ENCODE measurements at regions not wholly inside any gene's neighbourhood (a gene's known extent, or its start where the extent isn't known, plus 50 kb on each side); places are given as distances from the start of the nearest gene placed in this dataset.

- DNase-seq (no peak), ATAC-seq (no peak)
- Histone ChIP-seq H3K27me3 (ENCODE audit: insufficient read depth in 3 of 3, low read length in 2 of 3) (no peaks in the 10 kb centered on the region), H3K36me3 (ENCODE audit: insufficient read depth in 1 of 2, low read depth in 1 of 2) (no peaks in the 10 kb centered on the region), H3K9me3 (peaks cover 18% of the 10 kb centered on the region), H3K4me1 (no peaks in the 10 kb centered on the region), H3K4me3 (no peak overlapping the region), H3K27ac (no peak overlapping the region)
- intact Hi-C loops (cut with DNase I): no loop called here
- 91 to 94% (median 93%) methylated on average over 2 of the region's 2 CpGs for WGBS, 3 donors
- no peak for TF ChIP-seq CTCF (IDR thresholded peaks at IDR 0.05)
Measured at GRCh38 chr2:107475859-107476258, 350.8 kb upstream of the RGPD4 start.

GRCh38 chr2:107502539-107502938, 324.2 kb upstream of the RGPD4 start:
- no peaks in the 10 kb centered on the region for H3K36me3 ChIP-seq (ENCODE audit: insufficient read depth in 1 of 2, low read depth in 1 of 2)
- no peak for ATAC-seq
- TF ChIP-seq CTCF (IDR thresholded peaks at IDR 0.05): no peak
- H3K27ac ChIP-seq: no peak overlapping the region
- no peaks in the 10 kb centered on the region for H3K4me1 ChIP-seq
- no peak overlapping the region for H3K4me3 ChIP-seq
- no peak for DNase-seq
- H3K27me3 ChIP-seq (ENCODE audit: insufficient read depth in 3 of 3, low read length in 2 of 3): no peaks in the 10 kb centered on the region
- no peaks in the 10 kb centered on the region for H3K9me3 ChIP-seq
- intact Hi-C loops (cut with DNase I): no loop called here

- intact Hi-C loops (cut with DNase I): no loop called here
- 53 to 71% (median 56%) methylated on average over 6 of the region's 6 CpGs for WGBS, 3 donors
Measured at GRCh38 chr2:107511970-107512789, 314.5 kb upstream of the RGPD4 start.

GRCh38 chr2:107525406-107525805, 301.3 kb upstream of the RGPD4 start:
- ATAC-seq (no peak), DNase-seq (no peak)
- no peaks in the 10 kb centered on the region for H3K4me1 ChIP-seq
- intact Hi-C loops (cut with DNase I): no loop called here
- no peak for TF ChIP-seq CTCF (IDR thresholded peaks at IDR 0.05)
- H3K4me3 ChIP-seq: no peak overlapping the region
- H3K9me3 ChIP-seq: peaks cover 1% of the 10 kb centered on the region
- no peaks in the 10 kb centered on the region for H3K27me3 ChIP-seq (ENCODE audit: insufficient read depth in 3 of 3, low read length in 2 of 3)
- H3K27ac ChIP-seq: no peak overlapping the region
- H3K36me3 ChIP-seq (ENCODE audit: insufficient read depth in 1 of 2, low read depth in 1 of 2): no peaks in the 10 kb centered on the region
- WGBS, 3 donors: 15 to 22% (median 16%) methylated on average over 1 of the region's 1 CpG

More at GRCh38 chr2:107511970-107512789, 314.5 kb upstream of the RGPD4 start:
- no peak for DNase-seq
- no peak for ATAC-seq
- no peaks in the 10 kb centered on the region for H3K27me3 ChIP-seq (ENCODE audit: insufficient read depth in 3 of 3, low read length in 2 of 3)
- H3K27ac ChIP-seq: no peak overlapping the region
- no peak for TF ChIP-seq CTCF (IDR thresholded peaks at IDR 0.05)
- no peaks in the 10 kb centered on the region for H3K36me3 ChIP-seq (ENCODE audit: insufficient read depth in 1 of 2, low read depth in 1 of 2)
- no peak overlapping the region for H3K4me3 ChIP-seq
- no peaks in the 10 kb centered on the region for H3K4me1 ChIP-seq
- no peaks in the 10 kb centered on the region for H3K9me3 ChIP-seq

GRCh38 chr2:107529146-107529545, 297.5 kb upstream of the RGPD4 start:
- no peak overlapping the region for H3K4me3 ChIP-seq

More at GRCh38 chr2:107529146-107529545, 297.5 kb upstream of the RGPD4 start:
- Histone ChIP-seq H3K9me3 (no peaks in the 10 kb centered on the region), H3K27ac (no peak overlapping the region), H3K27me3 (ENCODE audit: insufficient read depth in 3 of 3, low read length in 2 of 3) (no peaks in the 10 kb centered on the region), H3K36me3 (ENCODE audit: insufficient read depth in 1 of 2, low read depth in 1 of 2) (no peaks in the 10 kb centered on the region), H3K4me1 (no peaks in the 10 kb centered on the region)
- ATAC-seq (no peak), DNase-seq (no peak)
- 15 to 21% (median 18%) methylated on average over 1 of the region's 1 CpG for WGBS, 3 donors
- no peak for TF ChIP-seq CTCF (IDR thresholded peaks at IDR 0.05)
- intact Hi-C loops (cut with DNase I): no loop called here

Measured in psoas muscle (tissue), 7 donors.